OCI-LY1 (cell line): ENCODE measurements at regions not wholly inside any gene's neighbourhood (a gene's known extent, or its start where the extent isn't known, plus 50 kb on each side); places are given as distances from the start of the nearest gene placed in this dataset.

Experiments used
- H2AFZ ChIP-seq: fragments of 200-600 bp; sonication (generic), shearing (Covaris generic); 2 replicates; pipeline ENCODE4 v1.6.0; 2014; ENCODE audit warnings: antibody characterized with exemption, mild to moderate bottlenecking, low read length
- H3F3A ChIP-seq: fragments of 200-600 bp; sonication (generic), shearing (Covaris generic); 2 replicates; pipeline ENCODE4 v1.6.0; 2014; ENCODE audit warnings: mild to moderate bottlenecking, antibody characterized with exemption, low read length, moderate library complexity; ENCODE audit not compliant: insufficient read depth
- H3K27ac ChIP-seq: fragments of 200-600 bp; sonication (generic); 2 replicates; pipeline ENCODE4 v1.5.1; 2014; ENCODE audit warnings: low read length, mixed run types, mild to moderate bottlenecking, low read depth; ENCODE audit not compliant: poor library complexity, severe bottlenecking
- H3K27me3 ChIP-seq: fragments of 200-600 bp; sonication (generic); 2 replicates; pipeline ENCODE4 v1.6.0; 2014; ENCODE audit warnings: antibody characterized with exemption, mild to moderate bottlenecking, low read length, moderate library complexity; ENCODE audit not compliant: insufficient read depth
- H3K36me3 ChIP-seq: fragments of 200-600 bp; sonication (generic); 2 replicates; pipeline ENCODE4 v1.6.1; 2014; ENCODE audit warnings: mild to moderate bottlenecking, antibody characterized with exemption, low read length, moderate library complexity, mixed read lengths; ENCODE audit not compliant: insufficient read depth
- H3K4me1 ChIP-seq: fragments of 200-600 bp; sonication (generic); 2 replicates; pipeline ENCODE4 v1.5.1; 2014; ENCODE audit warnings: mild to moderate bottlenecking, low read length, moderate library complexity; ENCODE audit not compliant: insufficient read depth, severe bottlenecking
- H3K4me2 ChIP-seq: fragments of 200-600 bp; sonication (generic), shearing (Covaris generic); 2 replicates; pipeline ENCODE4 v1.6.1; 2014; ENCODE audit warnings: low read length
- H3K4me3 ChIP-seq: fragments of 200-600 bp; sonication (generic); 2 replicates; pipeline ENCODE4 v1.5.1; 2014; ENCODE audit warnings: low read length, low read depth, mild to moderate bottlenecking, mixed read lengths; ENCODE audit not compliant: poor library complexity, severe bottlenecking
- H3K79me2 ChIP-seq: fragments of 200-600 bp; shearing (Covaris generic); 2 replicates; pipeline ENCODE4 v1.6.1; 2016; ENCODE audit warnings: mixed run types, low read length, mixed read lengths; ENCODE audit not compliant: insufficient read depth
- H3K9ac ChIP-seq: fragments of 200-600 bp; sonication (generic), shearing (Covaris generic); 2 replicates; pipeline ENCODE4 v1.6.1; 2014; ENCODE audit warnings: mild to moderate bottlenecking, low read length, mixed read lengths
- H3K9me2 ChIP-seq: fragments of 200-600 bp; sonication (generic), shearing (Covaris generic); 2 replicates; pipeline ENCODE4 v1.6.1; 2014; ENCODE audit warnings: low read depth, mild to moderate bottlenecking, low read length, mixed read lengths
- H3K9me3 ChIP-seq: fragments of 200-600 bp; shearing (Covaris generic); 2 replicates; pipeline ENCODE4 v1.6.1; 2014; ENCODE audit warnings: low read length, mixed read lengths
- H4K20me1 ChIP-seq: fragments of 200-600 bp; sonication (generic), shearing (Covaris generic); 2 replicates; pipeline ENCODE4 v1.6.0; 2016; ENCODE audit warnings: mild to moderate bottlenecking, low read length; ENCODE audit not compliant: insufficient read depth
- EZH2 ChIP-seq: fragments of 200-600 bp; sonication (generic), shearing (Covaris generic); IDR thresholded peaks from 2 replicates; pipeline ENCODE4 v1.8.0; 2017; ENCODE audit warnings: borderline replicate concordance, mixed run types, mild to moderate bottlenecking, antibody characterized with exemption, low read length, moderate library complexity, mixed read lengths
- TF ChIP-seq, protein P1 (sequence below): fragments of 200-600 bp; sonication (generic), shearing (Covaris generic); IDR thresholded peaks from 2 replicates; pipeline ENCODE4 v1.5.1; 2017; ENCODE audit warnings: mild to moderate bottlenecking, antibody characterized with exemption, low read length, moderate library complexity, mixed read lengths

DNA sequence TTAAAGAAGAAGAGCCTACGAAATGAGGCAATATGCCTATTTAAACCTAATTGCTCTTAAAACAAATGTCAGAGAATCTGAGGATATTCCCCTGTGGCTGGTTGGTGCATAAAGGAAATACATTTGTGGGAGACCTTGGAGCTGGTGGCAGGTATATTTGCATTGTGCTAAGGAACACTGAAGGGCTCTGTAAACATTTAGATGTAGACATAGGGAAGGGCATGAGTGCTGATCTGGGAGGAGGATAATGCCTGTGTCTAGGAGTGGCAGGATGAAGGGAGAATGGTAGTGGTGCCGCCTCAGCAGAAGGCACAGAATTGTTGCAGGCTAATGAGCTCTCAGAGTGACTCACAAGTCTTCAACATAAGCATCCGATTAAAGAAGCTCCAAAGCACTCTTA, 85.8 kb downstream of the CD164 start:
- Histone ChIP-seq H3K9me2 (no peaks in the 10 kb centered on the region), H3F3A (no peaks in the 10 kb centered on the region), H3K4me2 (no peak overlapping the region), H3K9me3 (no peaks in the 10 kb centered on the region), H3K9ac (no peak overlapping the region), H3K27me3 (no peaks in the 10 kb centered on the region), H3K79me2 (no peaks in the 10 kb centered on the region), H3K4me3 (no peak overlapping the region), H3K4me1 (no peaks in the 10 kb centered on the region), H4K20me1 (no peaks in the 10 kb centered on the region), H3K27ac (no peak overlapping the region), H2AFZ (no peak overlapping the region), H3K36me3 (no peaks in the 10 kb centered on the region)
- TF ChIP-seq EZH2: no peak
- TF ChIP-seq, protein P1, sequence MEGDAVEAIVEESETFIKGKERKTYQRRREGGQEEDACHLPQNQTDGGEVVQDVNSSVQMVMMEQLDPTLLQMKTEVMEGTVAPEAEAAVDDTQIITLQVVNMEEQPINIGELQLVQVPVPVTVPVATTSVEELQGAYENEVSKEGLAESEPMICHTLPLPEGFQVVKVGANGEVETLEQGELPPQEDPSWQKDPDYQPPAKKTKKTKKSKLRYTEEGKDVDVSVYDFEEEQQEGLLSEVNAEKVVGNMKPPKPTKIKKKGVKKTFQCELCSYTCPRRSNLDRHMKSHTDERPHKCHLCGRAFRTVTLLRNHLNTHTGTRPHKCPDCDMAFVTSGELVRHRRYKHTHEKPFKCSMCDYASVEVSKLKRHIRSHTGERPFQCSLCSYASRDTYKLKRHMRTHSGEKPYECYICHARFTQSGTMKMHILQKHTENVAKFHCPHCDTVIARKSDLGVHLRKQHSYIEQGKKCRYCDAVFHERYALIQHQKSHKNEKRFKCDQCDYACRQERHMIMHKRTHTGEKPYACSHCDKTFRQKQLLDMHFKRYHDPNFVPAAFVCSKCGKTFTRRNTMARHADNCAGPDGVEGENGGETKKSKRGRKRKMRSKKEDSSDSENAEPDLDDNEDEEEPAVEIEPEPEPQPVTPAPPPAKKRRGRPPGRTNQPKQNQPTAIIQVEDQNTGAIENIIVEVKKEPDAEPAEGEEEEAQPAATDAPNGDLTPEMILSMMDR: no peak

DNA sequence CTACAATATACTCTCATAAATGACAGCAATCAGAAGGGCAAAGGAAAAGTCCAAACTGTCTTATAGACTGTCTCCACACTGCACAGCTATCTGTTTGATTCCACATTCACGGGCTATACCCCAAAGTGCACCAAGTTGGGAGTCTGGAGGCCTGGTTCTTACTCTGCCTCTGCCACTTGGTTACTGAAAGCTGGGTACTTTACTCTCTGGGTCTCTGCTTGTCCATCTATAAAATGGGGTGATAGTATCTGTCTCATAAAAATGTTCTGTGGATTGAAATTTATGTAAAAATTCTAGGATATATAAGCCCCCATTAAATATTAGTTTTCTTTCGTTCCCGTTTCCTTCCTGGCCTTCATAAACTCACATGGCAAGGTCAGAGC, 86.5 kb downstream of the CD164 start:
- TF ChIP-seq, protein P1: no peak
- TF ChIP-seq EZH2: no peak
- no peaks in the 10 kb centered on the region for H3K27me3 ChIP-seq
- H3K27ac ChIP-seq: no peak overlapping the region
- H3K4me1 ChIP-seq: no peaks in the 10 kb centered on the region
- H3K9ac ChIP-seq: no peak overlapping the region
- no peaks in the 10 kb centered on the region for H3K36me3 ChIP-seq
- no peaks in the 10 kb centered on the region for H4K20me1 ChIP-seq
- H3K4me2 ChIP-seq: no peak overlapping the region
- no peak overlapping the region for H3K4me3 ChIP-seq
- no peaks in the 10 kb centered on the region for H3F3A ChIP-seq
- no peak overlapping the region for H2AFZ ChIP-seq
- no peaks in the 10 kb centered on the region for H3K9me3 ChIP-seq
- no peaks in the 10 kb centered on the region for H3K79me2 ChIP-seq
- no peaks in the 10 kb centered on the region for H3K9me2 ChIP-seq

DNA sequence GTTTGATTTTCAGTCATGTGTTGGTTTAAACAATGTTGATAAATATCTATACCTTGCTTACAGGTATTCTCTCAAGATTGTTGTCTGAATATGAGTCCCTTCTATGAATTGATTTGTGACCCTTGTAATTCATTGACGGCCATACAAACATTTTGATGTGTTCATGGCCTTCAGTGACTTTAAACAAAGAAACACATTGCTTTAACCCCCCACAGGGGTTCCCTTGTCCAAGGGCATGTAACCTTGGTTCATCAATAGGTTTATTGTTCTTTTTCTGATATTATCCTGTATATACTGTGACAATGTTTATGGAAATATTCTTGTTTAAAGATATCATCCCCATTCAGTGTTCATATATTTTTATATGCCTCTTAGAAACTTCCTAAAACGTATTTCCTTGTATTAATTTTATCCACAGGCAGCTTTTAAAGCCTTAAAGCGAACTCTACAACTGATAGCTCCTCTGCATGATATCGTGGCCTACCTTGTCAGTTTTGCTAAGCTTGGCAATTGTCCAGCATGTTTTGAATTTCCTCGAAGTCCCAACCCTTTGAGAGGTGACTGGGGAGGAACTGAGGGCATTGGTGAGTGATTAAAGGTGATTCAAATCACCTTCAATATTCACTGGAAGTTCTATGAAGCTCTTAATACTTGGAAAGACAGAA, 87.0 kb downstream of the CD164 start:
- no peak for TF ChIP-seq EZH2
- Histone ChIP-seq H3K9me3 (no peaks in the 10 kb centered on the region), H3K36me3 (no peaks in the 10 kb centered on the region), H3K9me2 (no peaks in the 10 kb centered on the region), H3K4me1 (no peaks in the 10 kb centered on the region), H2AFZ (no peak overlapping the region), H3K4me3 (no peak overlapping the region), H3K27ac (no peak overlapping the region), H4K20me1 (no peaks in the 10 kb centered on the region), H3K9ac (no peak overlapping the region), H3K27me3 (no peaks in the 10 kb centered on the region), H3K79me2 (no peaks in the 10 kb centered on the region), H3F3A (no peaks in the 10 kb centered on the region), H3K4me2 (no peak overlapping the region)

DNA sequence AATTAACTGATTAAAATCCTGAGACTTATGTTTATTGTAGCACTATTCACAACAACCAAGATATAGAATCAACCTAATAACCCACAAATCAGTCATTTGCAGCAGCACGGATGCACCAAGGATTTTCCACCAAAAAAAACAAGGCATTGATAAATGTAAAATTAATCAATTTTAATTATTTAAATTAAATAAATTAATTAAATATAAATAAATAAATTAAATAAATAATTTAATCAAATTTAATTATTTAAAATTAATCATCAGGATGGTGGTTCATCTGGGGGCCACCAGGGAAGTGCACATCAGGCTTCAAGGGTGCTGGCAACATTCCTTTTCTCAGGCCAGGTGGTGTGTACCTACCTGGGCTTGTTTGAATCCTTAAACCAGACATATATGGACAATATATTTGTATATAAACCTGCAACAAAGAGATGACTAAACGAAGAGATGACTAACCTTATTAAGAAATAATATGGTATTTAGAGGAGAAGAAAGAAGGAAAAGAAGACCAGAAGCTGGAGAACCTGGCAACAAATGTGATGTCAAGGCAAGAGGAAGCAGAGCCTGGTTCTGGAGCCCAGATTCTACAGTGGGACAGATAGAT, 89.2 kb downstream of the CD164 start:
- Histone ChIP-seq H3K79me2 (no peaks in the 10 kb centered on the region), H3K9me3 (no peaks in the 10 kb centered on the region), H3K9ac (no peak overlapping the region), H3K4me1 (no peaks in the 10 kb centered on the region), H2AFZ (no peak overlapping the region), H3K27me3 (no peaks in the 10 kb centered on the region), H3K27ac (no peak overlapping the region), H3K9me2 (no peaks in the 10 kb centered on the region), H3K36me3 (no peaks in the 10 kb centered on the region), H3F3A (no peaks in the 10 kb centered on the region), H4K20me1 (no peaks in the 10 kb centered on the region), H3K4me2 (no peak overlapping the region), H3K4me3 (no peak overlapping the region)
- TF ChIP-seq, protein P1: no peak
- no peak for TF ChIP-seq EZH2
